ENCODE measurements at regions not wholly inside any gene's neighbourhood (a gene's known extent, or its start where the extent isn't known, plus 50 kb on each side); places are given as distances from the start of the nearest gene placed in this dataset.

GRCh38 chr11:134536219-134536618 lies 124.2 kb upstream of the B3GAT1 start:
- H3K4me1 ChIP-seq (ENCODE audit: insufficient read depth) = no peaks in the 10 kb centered on the region
- H3K4me3 ChIP-seq = no peak overlapping the region
- H3K27ac ChIP-seq = no peak overlapping the region
- TF ChIP-seq POLR2A (IDR thresholded peaks at IDR 0.05) (no peak), CTCF (IDR thresholded peaks at IDR 0.05) (no peak), EP300 (IDR thresholded peaks at IDR 0.05) (no peak)
- intact Hi-C loops (cut with DNase I) = no loop called here
- H3K9me3 ChIP-seq = no peaks in the 10 kb centered on the region
- DNase-seq = no peak
- WGBS, 3 donors = 62 to 68% (median 65%) methylated on average over 15 of the region's 15 CpGs
- H3K36me3 ChIP-seq = no peaks in the 10 kb centered on the region
- H3K27me3 ChIP-seq = no peaks in the 10 kb centered on the region

- Histone ChIP-seq H3K36me3 (no peaks in the 10 kb centered on the region), H3K27me3 (no peaks in the 10 kb centered on the region), H3K4me3 (no peak overlapping the region), H3K4me1 (ENCODE audit: insufficient read depth) (no peaks in the 10 kb centered on the region), H3K27ac (no peak overlapping the region), H3K9me3 (no peaks in the 10 kb centered on the region)
- 70 to 78% (median 71%) methylated on average over 22 of the region's 22 CpGs for WGBS, 3 donors
- TF ChIP-seq EP300 (IDR thresholded peaks at IDR 0.05) (no peak), POLR2A (IDR thresholded peaks at IDR 0.05) (no peak), CTCF (IDR thresholded peaks at IDR 0.05) (no peak)
- DNase-seq = no peak
- intact Hi-C loops (cut with DNase I) = no loop called here
Measured at GRCh38 chr11:134535029-134536025, 123.3 kb upstream of the B3GAT1 start.

- Histone ChIP-seq H3K36me3 (no peaks in the 10 kb centered on the region), H3K9me3 (no peaks in the 10 kb centered on the region), H3K27ac (no peak overlapping the region), H3K4me1 (ENCODE audit: insufficient read depth) (no peaks in the 10 kb centered on the region), H3K27me3 (no peaks in the 10 kb centered on the region), H3K4me3 (no peak overlapping the region)
- intact Hi-C loops (cut with DNase I) = no loop called here
- no peak for DNase-seq
- TF ChIP-seq POLR2A (IDR thresholded peaks at IDR 0.05) = no peak
- TF ChIP-seq EP300 (IDR thresholded peaks at IDR 0.05) = no peak
- TF ChIP-seq CTCF (IDR thresholded peaks at IDR 0.05) = no peak
- WGBS, 3 donors = 79 to 81% (median 79%) methylated on average over 7 of the region's 7 CpGs
Measured at GRCh38 chr11:134533511-134533910, 121.5 kb upstream of the B3GAT1 start.

GRCh38 chr11:134532921-134533421 lies 120.9 kb upstream of the B3GAT1 start:
- H3K4me1 ChIP-seq (ENCODE audit: insufficient read depth) = no peaks in the 10 kb centered on the region
- H3K36me3 ChIP-seq = no peaks in the 10 kb centered on the region
- TF ChIP-seq CTCF (IDR thresholded peaks at IDR 0.05) = no peak
- TF ChIP-seq POLR2A (IDR thresholded peaks at IDR 0.05) = no peak
- no peak for TF ChIP-seq EP300 (IDR thresholded peaks at IDR 0.05)
- no peak for DNase-seq
- intact Hi-C loops (cut with DNase I) = no loop called here
- 81 to 82% (median 82%) methylated on average over 13 of the region's 13 CpGs for WGBS, 3 donors
- no peak overlapping the region for H3K4me3 ChIP-seq
- H3K27ac ChIP-seq = no peak overlapping the region
- no peaks in the 10 kb centered on the region for H3K9me3 ChIP-seq
- no peaks in the 10 kb centered on the region for H3K27me3 ChIP-seq
